ENCODE measurements at regions not wholly inside any gene's neighbourhood (a gene's known extent, or its start where the extent isn't known, plus 50 kb on each side); places are given as distances from the start of the nearest gene placed in this dataset.

- TF ChIP-seq, protein P1, sequence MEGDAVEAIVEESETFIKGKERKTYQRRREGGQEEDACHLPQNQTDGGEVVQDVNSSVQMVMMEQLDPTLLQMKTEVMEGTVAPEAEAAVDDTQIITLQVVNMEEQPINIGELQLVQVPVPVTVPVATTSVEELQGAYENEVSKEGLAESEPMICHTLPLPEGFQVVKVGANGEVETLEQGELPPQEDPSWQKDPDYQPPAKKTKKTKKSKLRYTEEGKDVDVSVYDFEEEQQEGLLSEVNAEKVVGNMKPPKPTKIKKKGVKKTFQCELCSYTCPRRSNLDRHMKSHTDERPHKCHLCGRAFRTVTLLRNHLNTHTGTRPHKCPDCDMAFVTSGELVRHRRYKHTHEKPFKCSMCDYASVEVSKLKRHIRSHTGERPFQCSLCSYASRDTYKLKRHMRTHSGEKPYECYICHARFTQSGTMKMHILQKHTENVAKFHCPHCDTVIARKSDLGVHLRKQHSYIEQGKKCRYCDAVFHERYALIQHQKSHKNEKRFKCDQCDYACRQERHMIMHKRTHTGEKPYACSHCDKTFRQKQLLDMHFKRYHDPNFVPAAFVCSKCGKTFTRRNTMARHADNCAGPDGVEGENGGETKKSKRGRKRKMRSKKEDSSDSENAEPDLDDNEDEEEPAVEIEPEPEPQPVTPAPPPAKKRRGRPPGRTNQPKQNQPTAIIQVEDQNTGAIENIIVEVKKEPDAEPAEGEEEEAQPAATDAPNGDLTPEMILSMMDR (IDR thresholded peaks at IDR 0.05), result no peak
- no peak for TF ChIP-seq POLR2A (IDR thresholded peaks at IDR 0.05)
These were observed 630.0 kb upstream of the GRM3 start for GRCh38 chr7:86013662-86014061.

Measured in lower leg skin (tissue), 3 donors.